22Rv1 (cell line): ENCODE measurements at regions not wholly inside any gene's neighbourhood (a gene's known extent, or its start where the extent isn't known, plus 50 kb on each side); places are given as distances from the start of the nearest gene placed in this dataset.

Experiments
- ZFX ChIP-seq: fragments of 450-650 bp; IDR thresholded peaks from 2 replicates; pipeline ENCODE4 v1.6.1; 2017; ENCODE audit warnings: antibody characterized with exemption, borderline replicate concordance
- TF ChIP-seq, protein P1 (sequence below): fragments of 450-650 bp; IDR thresholded peaks from 2 replicates; pipeline ENCODE4 v1.5.1; 2017; ENCODE audit warnings: mild to moderate bottlenecking

DNA sequence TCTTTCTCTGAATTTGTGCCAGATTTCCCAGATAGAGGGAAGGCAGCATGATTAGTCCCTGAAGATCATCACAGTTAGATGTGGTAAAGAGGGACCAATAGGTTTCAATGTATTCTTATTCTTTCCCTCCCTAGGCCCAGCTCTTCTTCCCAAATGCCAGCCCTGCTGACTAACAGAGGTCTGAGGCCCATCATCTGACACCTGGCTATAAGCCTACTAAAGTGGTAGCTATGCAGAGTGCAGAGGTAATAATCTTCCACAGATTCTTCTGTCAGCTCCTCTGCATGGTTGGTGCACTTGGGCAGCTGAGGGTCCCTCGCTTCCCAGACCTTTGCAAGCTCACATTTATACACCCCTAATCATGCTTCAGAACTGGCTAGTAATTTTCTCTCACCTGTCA is 63.7 kb upstream of the PZP start:
- TF ChIP-seq, protein P1, sequence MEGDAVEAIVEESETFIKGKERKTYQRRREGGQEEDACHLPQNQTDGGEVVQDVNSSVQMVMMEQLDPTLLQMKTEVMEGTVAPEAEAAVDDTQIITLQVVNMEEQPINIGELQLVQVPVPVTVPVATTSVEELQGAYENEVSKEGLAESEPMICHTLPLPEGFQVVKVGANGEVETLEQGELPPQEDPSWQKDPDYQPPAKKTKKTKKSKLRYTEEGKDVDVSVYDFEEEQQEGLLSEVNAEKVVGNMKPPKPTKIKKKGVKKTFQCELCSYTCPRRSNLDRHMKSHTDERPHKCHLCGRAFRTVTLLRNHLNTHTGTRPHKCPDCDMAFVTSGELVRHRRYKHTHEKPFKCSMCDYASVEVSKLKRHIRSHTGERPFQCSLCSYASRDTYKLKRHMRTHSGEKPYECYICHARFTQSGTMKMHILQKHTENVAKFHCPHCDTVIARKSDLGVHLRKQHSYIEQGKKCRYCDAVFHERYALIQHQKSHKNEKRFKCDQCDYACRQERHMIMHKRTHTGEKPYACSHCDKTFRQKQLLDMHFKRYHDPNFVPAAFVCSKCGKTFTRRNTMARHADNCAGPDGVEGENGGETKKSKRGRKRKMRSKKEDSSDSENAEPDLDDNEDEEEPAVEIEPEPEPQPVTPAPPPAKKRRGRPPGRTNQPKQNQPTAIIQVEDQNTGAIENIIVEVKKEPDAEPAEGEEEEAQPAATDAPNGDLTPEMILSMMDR, result no peak
- TF ChIP-seq ZFX, result no peak
